HEK293 (cell line): ENCODE measurements at regions not wholly inside any gene's neighbourhood (a gene's known extent, or its start where the extent isn't known, plus 50 kb on each side); places are given as distances from the start of the nearest gene placed in this dataset.

Experiments used
- BCL11A ChIP-seq: fragments of 450-650 bp; formaldehyde crosslinking; IDR thresholded peaks from 2 replicates; pipeline ENCODE4 v1.5.1; 2016; ENCODE audit warnings: low read depth, missing biosample characterization, missing genetic modification characterization
- FEZF1 ChIP-seq: fragments of 450-650 bp; formaldehyde crosslinking; IDR thresholded peaks from 2 replicates; pipeline ENCODE4 v1.5.1; 2016; ENCODE audit warnings: missing biosample characterization, missing genetic modification characterization
- MZF1 ChIP-seq: fragments of 450-650 bp; formaldehyde crosslinking; IDR thresholded peaks from 2 replicates; pipeline ENCODE4 v1.5.1; 2017; ENCODE audit warnings: missing biosample characterization, missing genetic modification characterization, borderline replicate concordance
- SALL2 ChIP-seq: fragments of 450-650 bp; formaldehyde crosslinking; IDR thresholded peaks from 2 replicates; pipeline ENCODE4 v1.5.0; 2017; ENCODE audit warnings: missing biosample characterization, mild to moderate bottlenecking, missing genetic modification characterization, borderline replicate concordance
- SCRT1 ChIP-seq: fragments of 450-650 bp; formaldehyde crosslinking; IDR thresholded peaks from 2 replicates; pipeline ENCODE4 v1.5.1; 2016; ENCODE audit warnings: missing biosample characterization, missing genetic modification characterization, borderline replicate concordance
- ZFP3 ChIP-seq: fragments of 450-650 bp; formaldehyde crosslinking; IDR thresholded peaks from 2 replicates; pipeline ENCODE4 v1.5.1; 2016; ENCODE audit warnings: low read depth, missing biosample characterization, missing genetic modification characterization
- ZNF121 ChIP-seq: fragments of 450-650 bp; formaldehyde crosslinking; IDR thresholded peaks from 2 replicates; pipeline ENCODE4 v1.5.1; 2016; ENCODE audit warnings: missing biosample characterization, missing genetic modification characterization
- ZNF155 ChIP-seq: fragments of 450-650 bp; formaldehyde crosslinking; IDR thresholded peaks from 2 replicates; pipeline ENCODE4 v1.5.1; 2016; ENCODE audit warnings: missing biosample characterization, missing genetic modification characterization
- ZNF169 ChIP-seq: fragments of 450-650 bp; formaldehyde crosslinking; IDR thresholded peaks from 2 replicates; pipeline ENCODE4 v1.5.1; 2016; ENCODE audit warnings: missing biosample characterization, missing genetic modification characterization
- ZNF24 ChIP-seq: fragments of 450-650 bp; formaldehyde crosslinking; IDR thresholded peaks from 2 replicates; pipeline ENCODE4 v1.5.1; 2016; ENCODE audit warnings: missing biosample characterization, missing genetic modification characterization
- ZNF266 ChIP-seq: fragments of 450-650 bp; formaldehyde crosslinking; IDR thresholded peaks from 2 replicates; pipeline ENCODE4 v1.5.1; 2016; ENCODE audit warnings: missing biosample characterization, missing genetic modification characterization, low read depth
- ZNF280C ChIP-seq: fragments of 450-650 bp; formaldehyde crosslinking; IDR thresholded peaks from 2 replicates; pipeline ENCODE4 v1.5.1; 2016; ENCODE audit warnings: missing biosample characterization, missing genetic modification characterization
- ZNF335 ChIP-seq: fragments of 450-650 bp; formaldehyde crosslinking; conservative IDR thresholded peaks from 2 replicates; pipeline ENCODE4 v1.5.1; 2016; ENCODE audit warnings: missing biosample characterization, missing genetic modification characterization
- ZNF350 ChIP-seq: fragments of 450-650 bp; formaldehyde crosslinking; IDR thresholded peaks from 2 replicates; pipeline ENCODE4 v1.5.0; 2017; ENCODE audit warnings: missing biosample characterization, mild to moderate bottlenecking, missing genetic modification characterization
- ZNF362 ChIP-seq: fragments of 450-650 bp; formaldehyde crosslinking; IDR thresholded peaks from 2 replicates; pipeline ENCODE4 v1.5.1; 2016; ENCODE audit warnings: missing biosample characterization, missing genetic modification characterization
- ZNF366 ChIP-seq: fragments of 450-650 bp; formaldehyde crosslinking; conservative IDR thresholded peaks from 2 replicates; pipeline ENCODE4 v1.5.1; 2016; ENCODE audit warnings: missing biosample characterization, missing genetic modification characterization
- ZNF37A ChIP-seq: fragments of 450-650 bp; IDR thresholded peaks from 2 replicates; pipeline ENCODE4 v1.5.1; 2018; ENCODE audit warnings: missing biosample characterization, missing genetic modification characterization
- ZNF426 ChIP-seq: fragments of 450-650 bp; formaldehyde crosslinking; IDR thresholded peaks from 2 replicates; pipeline ENCODE4 v1.5.1; 2017; ENCODE audit warnings: missing biosample characterization, missing genetic modification characterization, mild to moderate bottlenecking, inconsistent platforms, moderate library complexity
- ZNF530 ChIP-seq: fragments of 450-650 bp; formaldehyde crosslinking; IDR thresholded peaks from 2 replicates; pipeline ENCODE4 v1.5.1; 2016; ENCODE audit warnings: low read depth, missing biosample characterization, missing genetic modification characterization
- ZNF548 ChIP-seq: fragments of 450-650 bp; formaldehyde crosslinking; IDR thresholded peaks from 2 replicates; pipeline ENCODE4 v1.5.1; 2016; ENCODE audit warnings: missing biosample characterization, missing genetic modification characterization
- ZNF549 ChIP-seq: fragments of 450-650 bp; IDR thresholded peaks from 2 replicates; pipeline ENCODE4 v1.5.1; 2018; ENCODE audit warnings: missing biosample characterization, missing genetic modification characterization, mild to moderate bottlenecking, inconsistent platforms, moderate library complexity
- ZNF600 ChIP-seq: fragments of 450-650 bp; formaldehyde crosslinking; IDR thresholded peaks from 2 replicates; pipeline ENCODE4 v1.5.1; 2016; ENCODE audit warnings: missing biosample characterization, missing genetic modification characterization
- ZNF621 ChIP-seq: fragments of 450-650 bp; formaldehyde crosslinking; IDR thresholded peaks from 2 replicates; pipeline ENCODE4 v1.5.1; 2017; ENCODE audit warnings: missing biosample characterization, missing genetic modification characterization
- ZNF670 ChIP-seq: fragments of 450-650 bp; formaldehyde crosslinking; IDR thresholded peaks from 2 replicates; pipeline ENCODE4 v1.5.1; 2016; ENCODE audit warnings: missing biosample characterization, missing genetic modification characterization, low read depth
- ZNF76 ChIP-seq: fragments of 450-650 bp; formaldehyde crosslinking; IDR thresholded peaks from 2 replicates; pipeline ENCODE4; 2016; ENCODE audit warnings: low read depth, missing biosample characterization, missing genetic modification characterization, borderline replicate concordance
- ZNF776 ChIP-seq: fragments of 450-650 bp; formaldehyde crosslinking; IDR thresholded peaks from 2 replicates; pipeline ENCODE4 v1.5.0; 2017; ENCODE audit warnings: missing biosample characterization, missing genetic modification characterization, borderline replicate concordance
- ZSCAN16 ChIP-seq: fragments of 450-650 bp; formaldehyde crosslinking; IDR thresholded peaks from 2 replicates; pipeline ENCODE4 v1.5.1; 2016; ENCODE audit warnings: missing biosample characterization, missing genetic modification characterization
- ZXDB ChIP-seq: fragments of 450-650 bp; formaldehyde crosslinking; IDR thresholded peaks from 2 replicates; pipeline ENCODE4 v1.5.1; 2016; ENCODE audit warnings: missing biosample characterization, missing genetic modification characterization
- TF ChIP-seq, protein P1 (sequence below): fragments of 450-650 bp; formaldehyde crosslinking; IDR thresholded peaks from 2 replicates; pipeline ENCODE4 v1.5.0; 2017; ENCODE audit warnings: missing biosample characterization, missing genetic modification characterization, borderline replicate concordance
- TF ChIP-seq, protein P2 (sequence below): fragments of 450-650 bp; formaldehyde crosslinking; IDR thresholded peaks from 2 replicates; pipeline ENCODE4 v1.5.1; 2016; ENCODE audit warnings: missing biosample characterization, missing genetic modification characterization, borderline replicate concordance
- TF ChIP-seq, protein P3 (sequence below): fragments of 450-650 bp; formaldehyde crosslinking; IDR thresholded peaks from 2 replicates; pipeline ENCODE4 v1.5.1; 2016; ENCODE audit warnings: missing biosample characterization, missing genetic modification characterization

DNA sequence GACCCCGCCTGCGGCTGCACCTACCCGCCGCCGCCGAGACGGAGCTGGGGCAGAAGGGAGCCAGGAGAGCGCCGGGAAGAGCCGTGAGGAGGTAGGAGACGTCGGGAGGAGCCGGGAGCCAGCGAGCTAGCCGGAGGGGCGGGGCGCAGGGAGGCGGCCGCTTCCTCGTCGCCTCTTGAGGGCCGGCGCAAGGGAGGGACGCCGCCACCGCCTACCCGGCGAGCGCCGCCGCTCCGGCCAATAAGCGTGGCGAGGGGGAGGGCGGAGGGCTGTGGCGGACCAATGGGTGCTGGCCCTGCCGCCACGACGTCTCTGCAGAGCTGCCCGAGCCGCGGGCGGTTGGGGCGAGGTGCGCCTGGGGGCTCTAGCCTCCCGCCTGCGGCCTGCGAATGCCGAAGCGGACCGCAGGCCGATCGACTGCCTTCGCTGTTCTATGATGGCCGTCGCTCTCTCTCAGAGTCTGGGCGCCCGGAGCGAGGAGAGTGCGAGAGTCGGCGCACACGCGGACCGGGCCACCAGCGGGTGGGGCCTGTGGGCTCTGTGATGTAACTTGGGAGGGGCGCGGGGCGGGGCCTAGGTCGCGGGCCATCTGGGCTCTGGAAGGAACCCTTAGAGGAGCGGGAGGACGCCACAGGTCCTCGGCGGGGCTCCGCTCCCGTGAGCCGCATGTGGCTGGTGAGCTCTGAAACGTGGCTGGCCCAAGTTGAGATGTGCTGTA lies 72.7 kb upstream of the MAP4 start (continued):
- TF ChIP-seq ZNF530 (tag by site-specific recombination) (no peak), ZFP3 (tag by site-specific recombination) (no peak), ZNF266 (no peak), ZNF280C (no peak), ZNF362 (tag by site-specific recombination) (no peak), ZSCAN16 (tag by site-specific recombination) (no peak), ZNF366 (tag by site-specific recombination) (no peak), ZNF549 (tag by site-specific recombination) (no peak), ZXDB (peak; percentile 78), ZNF121 (tag by site-specific recombination) (no peak), ZNF600 (tag by site-specific recombination) (no peak), ZNF169 (tag by site-specific recombination) (no peak), ZNF37A (tag by site-specific recombination) (no peak), ZNF426 (no peak), MZF1 (tag by site-specific recombination) (no peak), BCL11A (tag by site-specific recombination) (no peak), SALL2 (no peak), ZNF76 (peak; percentile 69; the same call in 1 of the 2 replicates), ZNF621 (no peak), ZNF335 (tag by site-specific recombination) (peak; percentile 97), ZNF548 (tag by site-specific recombination) (no peak), ZNF670 (tag by site-specific recombination) (no peak), ZNF24 (tag by site-specific recombination) (no peak), SCRT1 (peak; percentile 71), FEZF1 (tag by site-specific recombination) (no peak), ZNF155 (tag by site-specific recombination) (no peak), ZNF776 (tag by site-specific recombination) (no peak), ZNF350 (tag by site-specific recombination) (no peak)
- TF ChIP-seq, protein P1, sequence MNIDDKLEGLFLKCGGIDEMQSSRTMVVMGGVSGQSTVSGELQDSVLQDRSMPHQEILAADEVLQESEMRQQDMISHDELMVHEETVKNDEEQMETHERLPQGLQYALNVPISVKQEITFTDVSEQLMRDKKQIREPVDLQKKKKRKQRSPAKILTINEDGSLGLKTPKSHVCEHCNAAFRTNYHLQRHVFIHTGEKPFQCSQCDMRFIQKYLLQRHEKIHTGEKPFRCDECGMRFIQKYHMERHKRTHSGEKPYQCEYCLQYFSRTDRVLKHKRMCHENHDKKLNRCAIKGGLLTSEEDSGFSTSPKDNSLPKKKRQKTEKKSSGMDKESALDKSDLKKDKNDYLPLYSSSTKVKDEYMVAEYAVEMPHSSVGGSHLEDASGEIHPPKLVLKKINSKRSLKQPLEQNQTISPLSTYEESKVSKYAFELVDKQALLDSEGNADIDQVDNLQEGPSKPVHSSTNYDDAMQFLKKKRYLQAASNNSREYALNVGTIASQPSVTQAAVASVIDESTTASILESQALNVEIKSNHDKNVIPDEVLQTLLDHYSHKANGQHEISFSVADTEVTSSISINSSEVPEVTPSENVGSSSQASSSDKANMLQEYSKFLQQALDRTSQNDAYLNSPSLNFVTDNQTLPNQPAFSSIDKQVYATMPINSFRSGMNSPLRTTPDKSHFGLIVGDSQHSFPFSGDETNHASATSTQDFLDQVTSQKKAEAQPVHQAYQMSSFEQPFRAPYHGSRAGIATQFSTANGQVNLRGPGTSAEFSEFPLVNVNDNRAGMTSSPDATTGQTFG (tag by site-specific recombination): no peak
- TF ChIP-seq, protein P2, sequence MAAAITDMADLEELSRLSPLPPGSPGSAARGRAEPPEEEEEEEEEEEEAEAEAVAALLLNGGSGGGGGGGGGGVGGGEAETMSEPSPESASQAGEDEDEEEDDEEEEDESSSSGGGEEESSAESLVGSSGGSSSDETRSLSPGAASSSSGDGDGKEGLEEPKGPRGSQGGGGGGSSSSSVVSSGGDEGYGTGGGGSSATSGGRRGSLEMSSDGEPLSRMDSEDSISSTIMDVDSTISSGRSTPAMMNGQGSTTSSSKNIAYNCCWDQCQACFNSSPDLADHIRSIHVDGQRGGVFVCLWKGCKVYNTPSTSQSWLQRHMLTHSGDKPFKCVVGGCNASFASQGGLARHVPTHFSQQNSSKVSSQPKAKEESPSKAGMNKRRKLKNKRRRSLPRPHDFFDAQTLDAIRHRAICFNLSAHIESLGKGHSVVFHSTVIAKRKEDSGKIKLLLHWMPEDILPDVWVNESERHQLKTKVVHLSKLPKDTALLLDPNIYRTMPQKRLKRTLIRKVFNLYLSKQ (tag by site-specific recombination): no peak
- TF ChIP-seq, protein P3, sequence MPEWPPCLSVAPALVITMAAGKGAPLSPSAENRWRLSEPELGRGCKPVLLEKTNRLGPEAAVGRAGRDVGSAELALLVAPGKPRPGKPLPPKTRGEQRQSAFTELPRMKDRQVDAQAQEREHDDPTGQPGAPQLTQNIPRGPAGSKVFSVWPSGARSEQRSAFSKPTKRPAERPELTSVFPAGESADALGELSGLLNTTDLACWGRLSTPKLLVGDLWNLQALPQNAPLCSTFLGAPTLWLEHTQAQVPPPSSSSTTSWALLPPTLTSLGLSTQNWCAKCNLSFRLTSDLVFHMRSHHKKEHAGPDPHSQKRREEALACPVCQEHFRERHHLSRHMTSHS (tag by site-specific recombination): no peak
